ENCODE measurements at regions not wholly inside any gene's neighbourhood (a gene's known extent, or its start where the extent isn't known, plus 50 kb on each side); places are given as distances from the start of the nearest gene placed in this dataset.
A peak's percentile ranks its signal among the peaks of the same experiment; 100 is the strongest.

- DNase-seq: no peak
Measured at GRCh38 chr13:78325585-78325984, 277.8 kb downstream of the POU4F1 start.

GRCh38 chr13:78323848-78324247 is 279.5 kb downstream of the POU4F1 start:
- no peak for DNase-seq

DNA sequence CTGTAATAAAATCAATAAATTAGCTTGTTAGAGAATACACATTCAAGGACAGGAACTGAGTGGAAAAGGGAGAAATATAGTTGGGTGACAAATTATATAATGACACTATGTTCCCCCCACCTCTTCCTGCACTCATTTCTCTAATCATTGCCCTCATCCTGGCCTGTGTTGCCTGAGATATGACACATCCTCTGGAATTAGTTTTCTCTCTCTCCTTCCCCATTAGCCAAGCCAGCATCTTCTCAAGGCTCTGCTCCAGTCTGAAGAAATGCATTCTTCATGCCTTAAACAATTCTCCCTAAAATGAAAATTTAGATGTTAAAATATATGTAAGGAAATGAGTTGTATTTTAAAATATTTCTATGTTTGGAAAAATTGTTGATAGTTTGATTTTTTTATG is 280.3 kb downstream of the POU4F1 start:
- DNase-seq: no peak

DNA sequence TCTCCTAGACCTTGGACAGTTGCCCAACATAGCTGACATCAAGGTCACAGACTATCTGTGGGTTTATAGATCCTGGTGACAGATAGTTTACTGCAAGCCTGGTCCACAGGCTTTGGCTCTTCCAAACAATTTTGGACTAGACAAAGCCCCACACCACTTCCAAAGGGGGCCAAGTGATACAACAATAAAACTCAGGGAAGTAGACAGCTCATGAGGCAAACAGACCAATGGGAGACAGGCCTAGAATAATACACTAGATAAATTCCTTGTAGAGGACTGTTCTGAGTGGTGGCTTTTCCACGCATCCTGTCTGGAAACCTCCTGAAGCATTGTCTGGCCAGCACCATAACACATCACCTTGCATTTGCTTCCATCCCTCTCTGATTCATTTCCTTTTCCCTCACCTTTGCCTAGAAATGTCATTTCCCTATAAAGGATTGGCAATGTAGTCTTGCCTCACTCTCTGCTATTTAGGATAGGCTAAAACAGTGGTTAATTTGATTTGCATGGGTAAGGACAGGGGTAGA is 284.2 kb downstream of the POU4F1 start:
- no peak for DNase-seq

DNA sequence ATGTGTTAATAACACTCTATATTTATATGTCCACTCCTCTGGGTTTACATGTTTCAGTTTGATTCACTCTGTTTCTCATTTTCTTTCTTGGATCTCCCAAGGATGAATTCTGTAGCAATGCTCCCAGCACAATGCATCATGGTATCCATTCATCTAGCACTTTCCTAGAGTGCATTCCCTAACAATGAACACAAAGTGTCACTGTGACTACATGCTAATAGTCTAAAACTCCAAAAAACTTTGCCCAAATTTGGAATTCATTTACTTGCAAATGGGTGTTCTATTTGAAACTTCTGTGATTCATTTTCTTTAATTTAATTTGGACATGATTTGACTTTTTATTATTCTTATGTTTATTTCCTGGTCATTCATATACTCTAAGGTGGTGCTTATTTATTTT is 286.3 kb downstream of the POU4F1 start:
- DNase-seq: no peak

- DNase-seq: no peak
Measured at GRCh38 chr13:78309497-78310180, 293.7 kb downstream of the POU4F1 start.

GRCh38 chr13:78306519-78307206 is 296.7 kb downstream of the POU4F1 start:
- DNase-seq: no peak

- DNase-seq: no peak
Measured at GRCh38 chr13:78305171-78305570, 298.2 kb downstream of the POU4F1 start.

GRCh38 chr13:78299832-78300623 is 303.3 kb downstream of the POU4F1 start:
- no peak for DNase-seq

DNA sequence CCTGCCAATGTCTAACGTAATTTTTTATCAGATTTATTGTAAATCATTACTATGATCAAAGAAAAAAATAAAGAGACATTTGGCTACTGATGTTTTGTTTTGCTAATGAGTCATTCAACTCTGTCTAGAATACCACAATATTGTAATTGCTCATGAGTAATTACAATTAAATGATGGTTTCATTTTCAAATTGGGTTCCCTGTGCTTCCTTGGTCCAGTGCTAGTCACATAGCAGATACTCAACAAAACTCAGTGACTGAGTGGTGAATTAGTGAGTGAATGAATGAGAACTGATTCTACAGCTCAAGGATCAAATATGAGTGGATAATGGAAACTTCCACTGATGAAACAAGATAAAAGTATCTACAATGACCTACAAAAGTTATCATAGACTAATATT is 304.7 kb downstream of the POU4F1 start:
- no peak for DNase-seq

DNA sequence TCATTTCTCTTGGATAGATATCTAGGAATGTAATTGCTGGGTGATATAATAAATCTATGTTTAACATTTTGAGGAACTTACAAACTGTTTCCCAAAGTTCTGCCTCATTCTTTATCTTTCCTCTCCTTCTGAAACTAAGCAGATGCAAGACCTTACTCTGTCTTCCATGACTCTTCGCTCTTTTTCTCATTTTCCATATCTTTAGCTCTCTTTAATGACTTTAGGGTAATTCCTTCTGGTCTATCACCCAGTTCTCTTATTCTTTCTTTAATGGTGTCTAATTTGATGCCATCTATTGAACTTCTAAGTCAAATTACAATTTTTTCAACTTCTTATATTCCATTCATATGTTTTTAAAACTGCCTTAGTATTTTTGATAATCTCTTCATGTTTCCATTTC is 316.6 kb downstream of the POU4F1 start:
- DNase-seq: no peak

GRCh38 chr13:78265098-78265497 is 338.3 kb downstream of the POU4F1 start:
- DNase-seq: no peak

- DNase-seq: no peak
Measured at GRCh38 chr13:78258304-78258703, 339.7 kb upstream of the EDNRB start.

GRCh38 chr13:78256484-78256883 is 337.9 kb upstream of the EDNRB start:
- DNase-seq: no peak

DNA sequence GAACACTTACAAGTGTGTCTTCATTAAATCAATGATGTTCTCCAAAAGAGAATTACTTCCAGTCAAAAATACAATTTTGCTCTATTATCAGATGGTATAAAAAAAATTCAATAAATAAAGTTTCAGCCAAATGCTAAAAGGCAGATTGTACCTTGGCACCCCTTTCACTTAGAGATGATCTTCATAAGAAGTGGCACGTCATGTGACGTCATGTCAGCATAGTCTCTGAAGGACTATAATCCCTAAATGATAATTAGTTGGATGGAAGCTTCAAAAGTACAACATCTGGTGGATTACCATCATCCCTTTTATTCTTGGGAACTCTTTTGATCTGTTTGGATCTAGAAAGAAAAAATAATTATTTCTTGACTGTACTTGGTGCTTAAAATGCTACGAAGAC is 335.5 kb upstream of the EDNRB start:
- no peak for DNase-seq

DNA sequence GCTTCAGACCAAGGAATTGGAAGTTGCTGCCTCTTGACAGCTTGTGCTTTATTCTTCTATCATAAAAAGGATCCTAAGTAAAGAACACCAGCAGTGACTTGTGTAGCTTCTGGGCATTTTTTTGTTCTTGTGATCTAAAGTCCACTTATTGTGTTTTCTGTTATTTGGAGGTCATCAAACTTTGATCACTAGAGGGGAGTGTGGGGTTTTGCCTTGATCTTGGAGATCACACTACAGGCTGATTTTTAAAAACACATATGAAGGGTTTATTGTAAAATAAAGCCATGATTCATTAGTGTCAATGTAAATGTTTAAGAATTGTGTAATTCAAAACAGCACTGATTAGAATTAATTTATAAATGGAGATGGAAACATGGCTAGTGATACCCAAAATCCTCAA is 328.7 kb upstream of the EDNRB start:
- DNase-seq: no peak

DNA sequence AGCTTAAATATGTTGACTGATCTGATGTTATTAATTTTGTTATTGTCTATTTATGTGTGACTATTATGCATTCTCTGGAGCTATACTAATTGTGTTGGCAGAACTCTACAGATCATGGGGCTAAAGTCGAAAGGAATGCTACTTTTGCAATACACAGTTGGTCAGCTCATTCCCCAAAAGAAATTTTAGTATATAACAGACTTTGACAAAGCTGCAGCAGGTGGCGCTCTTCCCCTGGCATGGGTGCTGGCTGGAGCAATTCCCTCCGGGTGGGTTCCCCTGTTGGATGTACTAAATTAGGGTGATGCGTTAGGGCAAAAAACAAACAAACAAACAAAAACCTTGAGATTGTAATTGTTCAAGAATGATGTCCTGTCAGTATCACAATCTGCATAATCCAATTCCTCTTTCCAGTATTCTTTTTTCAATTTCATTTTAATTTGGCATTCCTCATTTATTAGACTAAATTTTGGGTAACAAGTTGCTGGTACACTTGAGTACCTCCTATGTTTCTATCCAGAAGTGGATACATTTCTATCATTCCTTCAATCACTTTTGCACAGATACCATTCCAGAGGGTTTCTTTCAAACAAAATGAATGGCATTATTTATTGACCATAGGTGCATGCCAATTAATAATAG is 322.8 kb upstream of the EDNRB start:
- peak; percentile 4 for DNase-seq

GRCh38 chr13:78239714-78240113 is 321.1 kb upstream of the EDNRB start:
- no peak for DNase-seq

DNA sequence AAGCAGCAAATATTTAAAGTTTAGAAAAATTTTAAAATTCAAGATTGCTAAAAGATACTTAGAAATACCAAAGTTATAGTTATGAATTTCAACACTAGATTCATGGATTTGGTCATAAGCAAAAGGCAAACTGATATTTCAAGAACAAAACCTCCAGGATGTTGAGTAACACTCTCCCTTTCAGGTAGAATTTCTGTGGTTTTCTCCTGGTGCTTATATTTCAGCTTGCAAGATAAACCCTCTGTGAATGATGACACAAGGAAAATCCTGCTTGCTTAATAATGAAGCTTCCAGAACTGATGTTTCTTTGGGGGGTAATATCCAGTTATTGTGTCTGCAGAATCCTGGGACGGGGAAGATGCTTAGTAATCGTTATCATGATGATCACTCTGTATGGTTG is 320.3 kb upstream of the EDNRB start:
- no peak for DNase-seq

DNA sequence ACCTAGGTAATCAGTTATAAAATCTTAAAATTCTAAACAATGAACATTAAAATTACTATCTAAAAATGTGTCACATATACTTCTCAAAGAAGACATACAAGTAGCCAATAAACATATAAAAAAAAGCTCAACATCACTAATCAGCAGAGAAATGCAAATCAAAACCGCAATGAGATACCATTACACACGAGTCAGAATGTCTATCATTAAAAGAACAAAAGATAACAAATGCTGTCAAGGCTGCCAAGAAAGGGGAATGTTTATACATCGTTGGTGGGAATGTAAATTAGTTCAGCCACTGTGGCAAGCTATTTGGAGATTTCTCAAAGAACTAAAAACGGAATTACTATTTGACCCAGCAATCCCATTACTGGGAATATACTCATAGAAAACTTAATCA is 310.3 kb upstream of the EDNRB start:
- no peak for DNase-seq

DNA sequence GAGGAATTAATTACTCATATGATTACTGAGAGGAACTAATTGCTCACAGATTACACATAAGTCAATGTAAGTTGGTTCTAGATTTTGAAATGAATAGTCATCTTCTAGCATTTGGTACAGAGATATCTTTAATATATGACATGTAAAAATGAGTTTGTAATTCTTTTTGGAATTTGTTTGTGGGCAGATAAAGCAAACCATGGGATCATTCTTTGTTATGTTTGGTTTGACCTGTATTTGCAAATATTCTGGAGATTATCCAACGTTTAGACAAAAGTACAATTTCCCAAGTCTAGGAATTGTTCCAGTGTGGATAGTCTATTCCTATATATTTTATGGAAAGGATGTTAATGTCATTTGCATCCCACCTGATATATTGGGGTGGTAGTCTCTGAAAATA is 309.6 kb upstream of the EDNRB start:
- no peak for DNase-seq

GRCh38 chr13:78227709-78228108 is 309.1 kb upstream of the EDNRB start:
- DNase-seq: no peak

DNA sequence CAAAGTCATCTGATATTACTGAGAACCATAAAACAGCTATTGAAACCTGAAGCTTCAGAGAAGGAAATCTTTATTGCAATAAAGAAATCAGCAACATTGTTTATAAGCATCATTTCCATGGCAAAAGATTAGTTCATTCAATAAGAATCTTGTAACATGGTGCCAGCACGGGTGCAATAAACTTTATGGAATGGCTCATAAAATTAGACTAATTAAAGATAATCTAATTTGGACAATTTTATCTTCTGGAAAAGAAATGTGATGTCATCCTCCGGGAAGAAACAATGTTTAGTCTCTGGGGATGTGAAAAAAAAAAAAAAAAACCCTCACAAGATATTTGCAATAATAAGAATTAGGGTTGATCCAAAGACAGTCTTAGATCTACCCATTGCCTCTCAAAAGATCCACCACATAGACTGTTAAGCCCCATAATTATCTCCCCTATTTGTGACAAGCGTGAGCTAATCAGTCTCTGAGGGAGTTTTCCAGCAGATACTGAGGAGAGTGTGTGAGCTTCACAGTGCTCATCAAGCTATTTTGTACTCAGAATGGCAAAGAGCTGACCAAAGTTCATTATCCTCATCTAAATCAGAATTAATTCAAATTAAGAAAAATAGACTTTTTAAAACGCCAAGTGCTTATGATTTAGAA is 297.0 kb upstream of the EDNRB start:
- no peak for DNase-seq
